Nephron progenitor cell (in vitro differentiated cells): ENCODE measurements at regions not wholly inside any gene's neighbourhood (a gene's known extent, or its start where the extent isn't known, plus 50 kb on each side); places are given as distances from the start of the nearest gene placed in this dataset.
A peak's percentile ranks its signal among the peaks of the same experiment; 100 is the strongest.

Source experiments
- DNase-seq: peaks from one replicate; pipeline ENCODE4 v3.0.0; 2021
- H3K27ac Mint-ChIP-seq: 2 replicates; pipeline ENCODE4 v1.8.0; 2021; ENCODE audit warnings: mild to moderate bottlenecking, moderate library complexity, mixed read lengths
- H3K27me3 Mint-ChIP-seq: 2 replicates; pipeline ENCODE4 v1.8.0; 2021; ENCODE audit warnings: mild to moderate bottlenecking, low read depth, mixed read lengths; ENCODE audit not compliant: poor library complexity
- H3K36me3 Mint-ChIP-seq: 2 replicates; pipeline ENCODE4 v1.8.0; 2021; ENCODE audit warnings: low read depth, mixed read lengths
- H3K4me1 Mint-ChIP-seq: 2 replicates; pipeline ENCODE4 v1.8.0; 2021; ENCODE audit warnings: mixed read lengths
- H3K4me3 Mint-ChIP-seq: 2 replicates; pipeline ENCODE4 v1.8.0; 2021; ENCODE audit warnings: mild to moderate bottlenecking, moderate library complexity, mixed read lengths
- H3K9me3 Mint-ChIP-seq: 2 replicates; pipeline ENCODE4 v1.8.0; 2021; ENCODE audit warnings: mild to moderate bottlenecking, moderate library complexity, mixed read lengths
- TF ChIP-seq, protein P1 (sequence below): fragments of 200-600 bp; sonication (generic); IDR thresholded peaks from 2 replicates; pipeline ENCODE4 v1.5.0; 2021; ENCODE audit warnings: antibody characterized with exemption

DNA sequence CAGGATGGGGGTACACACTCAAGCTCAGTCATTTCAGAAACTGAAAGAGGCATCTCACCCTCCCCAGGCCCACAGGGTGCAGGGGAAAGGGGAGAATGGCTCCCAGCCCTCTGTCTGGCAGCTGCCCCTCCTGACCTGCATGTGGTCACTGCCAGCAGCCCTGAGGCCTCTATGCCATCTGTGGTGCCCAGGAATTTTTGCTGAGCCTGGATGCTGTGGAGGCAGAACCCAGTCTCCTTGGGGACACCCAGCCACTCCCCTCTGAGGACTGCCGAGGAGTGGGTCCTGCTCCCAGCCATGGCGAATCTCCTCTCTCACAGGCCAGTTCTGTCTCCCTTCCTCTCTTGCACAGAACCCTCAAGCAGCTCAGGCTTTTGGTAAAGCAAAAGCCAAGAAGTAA, 104.0 kb upstream of the ALDH1B1 start:
- no peak for DNase-seq
- Mint-ChIP-seq H3K9me3 (peaks cover 7% of the 10 kb centered on the region), H3K4me1 (peaks cover 13% of the 10 kb centered on the region), H3K36me3 (no peaks in the 10 kb centered on the region), H3K27me3 (peaks cover 24% of the 10 kb centered on the region), H3K4me3 (no peak overlapping the region), H3K27ac (no peak overlapping the region)
- TF ChIP-seq, protein P1, sequence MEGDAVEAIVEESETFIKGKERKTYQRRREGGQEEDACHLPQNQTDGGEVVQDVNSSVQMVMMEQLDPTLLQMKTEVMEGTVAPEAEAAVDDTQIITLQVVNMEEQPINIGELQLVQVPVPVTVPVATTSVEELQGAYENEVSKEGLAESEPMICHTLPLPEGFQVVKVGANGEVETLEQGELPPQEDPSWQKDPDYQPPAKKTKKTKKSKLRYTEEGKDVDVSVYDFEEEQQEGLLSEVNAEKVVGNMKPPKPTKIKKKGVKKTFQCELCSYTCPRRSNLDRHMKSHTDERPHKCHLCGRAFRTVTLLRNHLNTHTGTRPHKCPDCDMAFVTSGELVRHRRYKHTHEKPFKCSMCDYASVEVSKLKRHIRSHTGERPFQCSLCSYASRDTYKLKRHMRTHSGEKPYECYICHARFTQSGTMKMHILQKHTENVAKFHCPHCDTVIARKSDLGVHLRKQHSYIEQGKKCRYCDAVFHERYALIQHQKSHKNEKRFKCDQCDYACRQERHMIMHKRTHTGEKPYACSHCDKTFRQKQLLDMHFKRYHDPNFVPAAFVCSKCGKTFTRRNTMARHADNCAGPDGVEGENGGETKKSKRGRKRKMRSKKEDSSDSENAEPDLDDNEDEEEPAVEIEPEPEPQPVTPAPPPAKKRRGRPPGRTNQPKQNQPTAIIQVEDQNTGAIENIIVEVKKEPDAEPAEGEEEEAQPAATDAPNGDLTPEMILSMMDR, result no peak

DNA sequence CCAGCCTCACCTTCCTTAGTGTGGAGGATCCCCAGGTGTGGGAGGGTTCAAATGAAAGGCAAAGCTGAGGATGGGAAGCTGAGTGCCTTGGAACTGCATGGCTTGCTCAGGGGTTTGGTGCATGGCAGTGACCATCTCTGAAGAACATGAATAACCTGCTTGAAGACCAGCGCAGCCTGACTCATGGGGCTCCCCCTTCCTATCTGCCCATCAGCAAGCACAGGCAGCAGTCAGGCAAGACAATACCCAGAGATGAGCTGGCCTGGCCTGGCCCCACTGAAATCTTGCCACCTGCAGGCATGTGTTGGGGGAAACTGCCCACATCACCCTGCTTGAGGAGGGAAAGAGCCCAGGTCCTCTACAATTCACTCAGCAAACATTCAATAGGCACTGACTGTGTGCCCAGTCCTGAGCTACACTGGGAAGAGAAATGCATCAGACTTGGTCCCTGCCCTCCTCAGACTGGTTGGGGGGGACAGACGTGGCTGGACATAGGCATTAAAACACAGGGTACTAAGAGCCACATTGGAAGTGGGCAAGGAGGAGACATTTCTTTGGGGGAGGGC, 105.0 kb upstream of the ALDH1B1 start:
- Mint-ChIP-seq H3K4me3 (no peak overlapping the region), H3K9me3 (peaks cover 7% of the 10 kb centered on the region), H3K4me1 (peaks cover 13% of the 10 kb centered on the region), H3K27ac (no peak overlapping the region), H3K27me3 (peaks cover 19% of the 10 kb centered on the region), H3K36me3 (no peaks in the 10 kb centered on the region)
- TF ChIP-seq, protein P1, result no peak
- no peak for DNase-seq

DNA sequence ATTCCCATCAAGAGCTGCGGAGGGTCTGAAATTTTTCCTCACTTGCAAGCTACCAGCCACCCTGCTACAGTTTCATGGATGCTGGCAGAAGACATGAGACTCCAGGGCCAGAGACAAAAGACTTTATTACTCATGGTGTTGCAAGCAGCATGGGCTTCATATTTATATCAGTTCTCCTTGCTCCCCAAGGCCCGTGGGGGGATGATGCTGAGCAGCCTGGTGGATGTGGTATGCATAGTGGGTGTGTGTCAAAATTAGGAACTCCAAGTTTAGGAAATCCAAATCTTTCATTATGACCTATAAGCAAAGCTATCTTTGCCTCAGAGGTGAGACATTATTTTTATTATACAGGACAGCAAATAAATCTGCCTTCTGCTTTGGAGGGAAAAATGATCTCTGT, 105.7 kb upstream of the ALDH1B1 start:
- no peak overlapping the region for H3K4me3 Mint-ChIP-seq
- H3K4me1 Mint-ChIP-seq, result peaks cover 18% of the 10 kb centered on the region
- peaks cover 7% of the 10 kb centered on the region for H3K9me3 Mint-ChIP-seq
- no peak for DNase-seq
- H3K36me3 Mint-ChIP-seq, result no peaks in the 10 kb centered on the region
- TF ChIP-seq, protein P1, result no peak
- no peak overlapping the region for H3K27ac Mint-ChIP-seq
- peaks cover 24% of the 10 kb centered on the region for H3K27me3 Mint-ChIP-seq

DNA sequence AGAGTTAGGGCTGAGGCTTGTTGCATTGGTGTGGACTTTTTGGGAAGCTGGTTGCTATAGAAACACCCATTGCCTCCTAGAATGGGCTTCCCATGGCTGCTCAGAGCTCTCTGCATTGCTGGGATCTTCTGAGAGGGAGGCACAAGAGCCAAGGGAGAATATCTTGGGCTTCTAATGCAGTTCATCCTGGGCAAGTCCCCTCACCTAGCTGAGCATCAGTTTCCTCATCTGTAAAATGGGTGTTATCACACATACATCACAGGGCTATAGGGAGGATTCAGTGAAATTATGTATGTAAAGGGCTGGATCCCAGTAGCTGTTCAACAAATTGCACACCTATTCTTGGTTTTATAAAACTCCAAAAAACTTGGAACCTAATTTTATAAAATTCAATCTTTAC, 106.1 kb upstream of the ALDH1B1 start:
- no peak overlapping the region for H3K27ac Mint-ChIP-seq
- DNase-seq, result no peak
- H3K27me3 Mint-ChIP-seq, result peaks cover 27% of the 10 kb centered on the region
- TF ChIP-seq, protein P1, result no peak
- H3K36me3 Mint-ChIP-seq, result no peaks in the 10 kb centered on the region
- no peak overlapping the region for H3K4me3 Mint-ChIP-seq
- peaks cover 18% of the 10 kb centered on the region for H3K4me1 Mint-ChIP-seq
- peaks cover 7% of the 10 kb centered on the region for H3K9me3 Mint-ChIP-seq

DNA sequence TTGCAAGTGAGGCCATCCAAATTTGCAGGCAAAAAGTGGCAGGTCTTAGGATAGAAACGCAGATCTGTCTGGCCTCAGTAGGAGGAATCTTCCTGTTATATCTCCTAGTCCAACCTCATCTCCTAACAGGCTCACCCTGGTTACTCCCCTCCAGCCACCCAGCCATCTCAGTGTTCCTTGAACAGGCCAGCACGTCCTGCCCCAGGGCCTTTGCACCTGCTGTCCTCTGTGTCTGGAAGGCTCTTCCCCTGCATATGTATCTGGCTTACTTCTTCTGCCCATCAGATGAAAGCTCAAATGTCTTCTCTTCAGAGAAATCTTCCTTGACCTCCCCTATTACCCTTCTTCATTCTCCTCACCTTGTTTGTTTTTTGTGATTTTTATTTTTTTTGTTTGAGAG, 107.3 kb upstream of the ALDH1B1 start:
- Mint-ChIP-seq H3K4me3 (no peak overlapping the region), H3K27ac (no peak overlapping the region), H3K9me3 (no peaks in the 10 kb centered on the region), H3K4me1 (peaks cover 18% of the 10 kb centered on the region), H3K27me3 (peaks cover 27% of the 10 kb centered on the region), H3K36me3 (no peaks in the 10 kb centered on the region)
- TF ChIP-seq, protein P1, result no peak
- no peak for DNase-seq

DNA sequence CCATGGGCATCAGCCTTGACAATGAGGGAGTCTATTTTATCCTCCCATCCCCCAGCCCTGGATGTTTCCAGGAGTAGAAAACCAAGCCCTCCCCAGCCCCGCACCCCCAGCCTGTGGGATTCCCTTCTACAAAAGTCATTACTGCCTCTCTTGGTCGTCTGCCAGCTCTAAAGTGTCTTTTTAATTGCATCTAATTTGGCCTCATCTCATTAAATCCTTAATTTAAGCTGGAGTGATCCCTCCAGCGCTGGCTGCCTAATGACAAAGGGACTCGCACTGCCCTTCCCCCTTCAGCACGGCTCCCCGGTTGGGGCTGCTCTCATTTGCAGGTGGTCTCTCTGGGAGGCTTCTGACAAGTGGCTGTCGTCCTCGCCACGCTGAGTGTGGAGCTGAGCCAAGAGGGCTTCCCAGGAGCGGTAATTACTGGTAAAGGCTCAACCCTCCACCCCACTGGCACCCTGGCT, 107.9 kb upstream of the ALDH1B1 start:
- H3K27ac Mint-ChIP-seq, result no peak overlapping the region
- H3K9me3 Mint-ChIP-seq, result no peaks in the 10 kb centered on the region
- TF ChIP-seq, protein P1, result no peak
- peaks cover 27% of the 10 kb centered on the region for H3K27me3 Mint-ChIP-seq
- peaks cover 18% of the 10 kb centered on the region for H3K4me1 Mint-ChIP-seq
- no peak overlapping the region for H3K4me3 Mint-ChIP-seq
- no peaks in the 10 kb centered on the region for H3K36me3 Mint-ChIP-seq
- DNase-seq, result peak; percentile 26
